Transverse colon (tissue), 3 donors: ENCODE measurements at regions not wholly inside any gene's neighbourhood (a gene's known extent, or its start where the extent isn't known, plus 50 kb on each side); places are given as distances from the start of the nearest gene placed in this dataset.

Source experiments
- POLR2A ChIP-seq: fragments of 450-650 bp; IDR thresholded peaks from one replicate; pipeline ENCODE4 v1.6.1; 2016; ENCODE audit warnings: antibody characterized with exemption, mild to moderate bottlenecking, moderate library complexity
- TF ChIP-seq, protein P1 (sequence below), 5 experiments: fragments of 200-600 bp in 3 of 5; fragments of 450-650 bp in 2 of 5; sonication (generic) in 3 of 5; IDR thresholded peaks; 1 replicate in 2 of 5; 2 replicates in 3 of 5; pipeline ENCODE4 v1.5.1; 2016 to 2017; ENCODE audit warnings: antibody characterized with exemption in 5 of 5, inconsistent platforms in 3 of 5, mild to moderate bottlenecking in 2 of 5, moderate library complexity in 1 of 5

- TF ChIP-seq, protein P1, sequence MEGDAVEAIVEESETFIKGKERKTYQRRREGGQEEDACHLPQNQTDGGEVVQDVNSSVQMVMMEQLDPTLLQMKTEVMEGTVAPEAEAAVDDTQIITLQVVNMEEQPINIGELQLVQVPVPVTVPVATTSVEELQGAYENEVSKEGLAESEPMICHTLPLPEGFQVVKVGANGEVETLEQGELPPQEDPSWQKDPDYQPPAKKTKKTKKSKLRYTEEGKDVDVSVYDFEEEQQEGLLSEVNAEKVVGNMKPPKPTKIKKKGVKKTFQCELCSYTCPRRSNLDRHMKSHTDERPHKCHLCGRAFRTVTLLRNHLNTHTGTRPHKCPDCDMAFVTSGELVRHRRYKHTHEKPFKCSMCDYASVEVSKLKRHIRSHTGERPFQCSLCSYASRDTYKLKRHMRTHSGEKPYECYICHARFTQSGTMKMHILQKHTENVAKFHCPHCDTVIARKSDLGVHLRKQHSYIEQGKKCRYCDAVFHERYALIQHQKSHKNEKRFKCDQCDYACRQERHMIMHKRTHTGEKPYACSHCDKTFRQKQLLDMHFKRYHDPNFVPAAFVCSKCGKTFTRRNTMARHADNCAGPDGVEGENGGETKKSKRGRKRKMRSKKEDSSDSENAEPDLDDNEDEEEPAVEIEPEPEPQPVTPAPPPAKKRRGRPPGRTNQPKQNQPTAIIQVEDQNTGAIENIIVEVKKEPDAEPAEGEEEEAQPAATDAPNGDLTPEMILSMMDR (IDR thresholded peaks at IDR 0.05), result no peak
- TF ChIP-seq POLR2A, result no peak
These were observed 99.9 kb upstream of the PMEPA1 start for GRCh38 chr20:57809661-57810172.
